OCI-LY7 (cell line): ENCODE measurements at regions not wholly inside any gene's neighbourhood (a gene's known extent, or its start where the extent isn't known, plus 50 kb on each side); places are given as distances from the start of the nearest gene placed in this dataset.

Source experiments
- BruUV-seq: library from RNA; stranded (reverse); fragments of 400-500 nt; replicated peaks from 2 replicates; lab custom pipeline; 2021; lab: Mats Ljungman, UMichigan
- CTCF ChIA-PET: fragments of 300-600 bp; sonication (Branson Sonifier 250); formaldehyde crosslinking; loops from one replicate; lab custom pipeline; 2022; ENCODE audit warnings: antibody characterized with exemption; ENCODE audit not compliant: unreplicated experiment; lab: Charles Lee
- POLR2A ChIA-PET: fragments of 300-600 bp; sonication (Branson Sonifier 250); formaldehyde crosslinking; loops from one replicate; lab custom pipeline; 2022; ENCODE audit warnings: antibody characterized with exemption; lab: Charles Lee
- DNase-seq: peaks from one replicate; pipeline ENCODE4 v3.0.0-alpha.2; 2015; ENCODE audit warnings: low spot score
- H2AFZ ChIP-seq: fragments of 200-600 bp; sonication (generic), shearing (Covaris generic); 2 replicates; pipeline ENCODE4 v1.6.1; 2014; ENCODE audit warnings: mild to moderate bottlenecking, antibody characterized with exemption, low read length, moderate library complexity
- H3K27ac ChIP-seq: fragments of 200-600 bp; sonication (generic); 2 replicates; pipeline ENCODE4 v1.5.1; 2014; ENCODE audit warnings: mixed run types, low read depth, mild to moderate bottlenecking, moderate library complexity, low read length, inconsistent platforms; ENCODE audit not compliant: poor library complexity, severe bottlenecking
- H3K36me3 ChIP-seq: fragments of 200-600 bp; sonication (generic); 2 replicates; pipeline ENCODE4 v1.6.1; 2014; ENCODE audit warnings: mild to moderate bottlenecking, antibody characterized with exemption, low read length, moderate library complexity, mixed read lengths; ENCODE audit not compliant: insufficient read depth
- H3K4me1 ChIP-seq: fragments of 200-600 bp; sonication (generic); 2 replicates; pipeline ENCODE4 v1.5.1; 2014; ENCODE audit warnings: mild to moderate bottlenecking, low read length; ENCODE audit not compliant: insufficient read depth, poor library complexity, severe bottlenecking
- H3K4me2 ChIP-seq: fragments of 200-600 bp; sonication (generic); 2 replicates; pipeline ENCODE4 v1.6.1; 2014; ENCODE audit warnings: mild to moderate bottlenecking, low read length
- H3K4me3 ChIP-seq: fragments of 200-600 bp; sonication (generic); 2 replicates; pipeline ENCODE4 v1.5.1; 2014; ENCODE audit warnings: mild to moderate bottlenecking, low read depth, low read length; ENCODE audit not compliant: poor library complexity, severe bottlenecking
- H3K79me2 ChIP-seq: fragments of 200-600 bp; sonication (generic); 2 replicates; pipeline ENCODE4 v1.6.1; 2016; ENCODE audit warnings: low read depth, mild to moderate bottlenecking, low read length, moderate library complexity, mixed read lengths; ENCODE audit not compliant: insufficient read depth
- H3K9me2 ChIP-seq: fragments of 200-600 bp; sonication (generic); 2 replicates; pipeline ENCODE4 v1.6.1; 2016; ENCODE audit warnings: mild to moderate bottlenecking, low read length, mixed read lengths; ENCODE audit not compliant: insufficient read depth
- H3K9me3 ChIP-seq: fragments of 200-600 bp; sonication (generic); 2 replicates; pipeline ENCODE4 v1.6.1; 2014; ENCODE audit warnings: mild to moderate bottlenecking, mixed run types, low read length, mixed read lengths
- H4K20me1 ChIP-seq: fragments of 200-600 bp; sonication (generic); 2 replicates; pipeline ENCODE4 v1.6.1; 2014; ENCODE audit warnings: mild to moderate bottlenecking, antibody characterized with exemption, low read length, moderate library complexity, mixed read lengths; ENCODE audit not compliant: insufficient read depth
- CTCF ChIP-seq: fragments of 200-600 bp; sonication (generic); conservative IDR thresholded peaks from 2 replicates; pipeline ENCODE4 v1.5.1; 2014; ENCODE audit warnings: mild to moderate bottlenecking, antibody characterized with exemption, low read length, moderate library complexity, mixed read lengths
- EZH2phosphoT487 ChIP-seq: fragments of 200-600 bp; sonication (generic); IDR thresholded peaks from 2 replicates; pipeline ENCODE4 v1.6.1; 2018; ENCODE audit warnings: low read depth, borderline replicate concordance, mild to moderate bottlenecking, mixed run types, antibody characterized with exemption, low read length, moderate library complexity, mixed read lengths
- intact Hi-C: fragments of 100-400 bp; cut with micrococcal nuclease; formaldehyde crosslinking; loops from one replicate; pipeline ENCODE4 v1.10.0; 2022; ENCODE audit not compliant: unreplicated experiment

GRCh38 chr7:155871211-155871610 is 58.9 kb upstream of the SHH start:
- no peaks in the 10 kb centered on the region for H3K79me2 ChIP-seq
- TF ChIP-seq EZH2phosphoT487, result no peak
- H3K4me3 ChIP-seq, result no peak overlapping the region
- intact Hi-C loops, result no loop called here
- BruUV-seq, result no TSS peak
- H3K9me3 ChIP-seq, result no peaks in the 10 kb centered on the region
- H3K36me3 ChIP-seq, result no peaks in the 10 kb centered on the region
- DNase-seq, result no peak
- H2AFZ ChIP-seq, result no peak overlapping the region
- H3K9me2 ChIP-seq, result no peaks in the 10 kb centered on the region
- ChIA-PET CTCF (no interaction called here), POLR2A (no interaction called here)
- no peak overlapping the region for H3K27ac ChIP-seq
- H3K4me1 ChIP-seq, result no peaks in the 10 kb centered on the region
- no peak overlapping the region for H3K4me2 ChIP-seq
- no peaks in the 10 kb centered on the region for H4K20me1 ChIP-seq

GRCh38 chr7:155870334-155871180 is 58.3 kb upstream of the SHH start:
- POLR2A ChIA-PET, result interaction anchor here (0.5 to 0.6 kb wide), 3 partner anchors 236 to 1002 kb away, joined by 3 to 4 read pairs (median 3); no protein-coding TSS in a partner anchor
- BruUV-seq, result no TSS peak
- Histone ChIP-seq H3K4me2 (no peak overlapping the region), H2AFZ (no peak overlapping the region), H3K36me3 (no peaks in the 10 kb centered on the region), H3K4me3 (no peak overlapping the region), H4K20me1 (no peaks in the 10 kb centered on the region), H3K9me3 (no peaks in the 10 kb centered on the region), H3K27ac (no peak overlapping the region), H3K79me2 (no peaks in the 10 kb centered on the region), H3K9me2 (no peaks in the 10 kb centered on the region), H3K4me1 (no peaks in the 10 kb centered on the region)
- CTCF ChIA-PET, result no interaction called here
- DNase-seq, result no peak
- intact Hi-C loops, result no loop called here
- TF ChIP-seq CTCF (no peak), EZH2phosphoT487 (no peak)

- ChIA-PET POLR2A (interaction anchor here (0.5 kb wide), 1 partner anchor 237 kb away, joined by 3 read pairs; no protein-coding TSS in a partner anchor), CTCF (no interaction called here)
- no peak for TF ChIP-seq CTCF
- no peak for TF ChIP-seq EZH2phosphoT487
- Histone ChIP-seq H3K4me3 (no peak overlapping the region), H3K9me3 (no peaks in the 10 kb centered on the region), H2AFZ (no peak overlapping the region), H3K4me2 (no peak overlapping the region), H4K20me1 (no peaks in the 10 kb centered on the region), H3K36me3 (no peaks in the 10 kb centered on the region), H3K9me2 (no peaks in the 10 kb centered on the region), H3K79me2 (no peaks in the 10 kb centered on the region), H3K27ac (no peak overlapping the region), H3K4me1 (no peaks in the 10 kb centered on the region)
- no TSS peak for BruUV-seq
- DNase-seq, result no peak
- intact Hi-C loops, result no loop called here
Observed at GRCh38 chr7:155869784-155870076, 57.5 kb upstream of the SHH start.
